ENCODE measurements at regions not wholly inside any gene's neighbourhood (a gene's known extent, or its start where the extent isn't known, plus 50 kb on each side); places are given as distances from the start of the nearest gene placed in this dataset.

DNA sequence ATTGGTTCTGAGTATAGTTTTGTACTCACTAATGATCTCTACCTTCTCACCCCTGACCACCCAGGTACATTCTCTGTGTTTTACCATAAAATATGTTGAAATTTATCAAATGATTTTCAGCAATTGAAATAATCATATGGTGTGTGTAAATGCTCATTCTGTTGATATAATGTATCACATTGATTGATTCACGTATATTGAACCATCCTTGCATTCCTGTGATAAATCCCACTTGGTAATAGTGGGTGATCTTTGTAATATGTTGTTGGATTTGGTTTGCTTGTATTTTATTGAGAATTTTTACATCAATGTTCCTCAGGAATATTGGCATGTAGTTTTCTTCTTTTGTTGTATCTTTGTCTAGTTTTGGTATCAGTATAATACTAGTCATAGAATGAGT lies 1497.6 kb downstream of the OTOL1 start:
- ChIA-PET POLR2A (no interaction called here), CTCF (no interaction called here)
- no peak overlapping the region for H3K4me3 ChIP-seq (ENCODE audit: low read depth, low read length)
- DNase-seq (ENCODE audit: low read depth) = no peak
- H3K36me3 ChIP-seq (ENCODE audit: control insufficient read depth, insufficient read depth, low read length) = no peaks in the 10 kb centered on the region
- TF ChIP-seq, protein P1, sequence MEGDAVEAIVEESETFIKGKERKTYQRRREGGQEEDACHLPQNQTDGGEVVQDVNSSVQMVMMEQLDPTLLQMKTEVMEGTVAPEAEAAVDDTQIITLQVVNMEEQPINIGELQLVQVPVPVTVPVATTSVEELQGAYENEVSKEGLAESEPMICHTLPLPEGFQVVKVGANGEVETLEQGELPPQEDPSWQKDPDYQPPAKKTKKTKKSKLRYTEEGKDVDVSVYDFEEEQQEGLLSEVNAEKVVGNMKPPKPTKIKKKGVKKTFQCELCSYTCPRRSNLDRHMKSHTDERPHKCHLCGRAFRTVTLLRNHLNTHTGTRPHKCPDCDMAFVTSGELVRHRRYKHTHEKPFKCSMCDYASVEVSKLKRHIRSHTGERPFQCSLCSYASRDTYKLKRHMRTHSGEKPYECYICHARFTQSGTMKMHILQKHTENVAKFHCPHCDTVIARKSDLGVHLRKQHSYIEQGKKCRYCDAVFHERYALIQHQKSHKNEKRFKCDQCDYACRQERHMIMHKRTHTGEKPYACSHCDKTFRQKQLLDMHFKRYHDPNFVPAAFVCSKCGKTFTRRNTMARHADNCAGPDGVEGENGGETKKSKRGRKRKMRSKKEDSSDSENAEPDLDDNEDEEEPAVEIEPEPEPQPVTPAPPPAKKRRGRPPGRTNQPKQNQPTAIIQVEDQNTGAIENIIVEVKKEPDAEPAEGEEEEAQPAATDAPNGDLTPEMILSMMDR (IDR thresholded peaks at IDR 0.05; ENCODE audit: insufficient read depth, low read depth, low read length) = no peak
- no peaks in the 10 kb centered on the region for H3K27me3 ChIP-seq (ENCODE audit: control insufficient read depth, insufficient read depth, low read length)

DNA sequence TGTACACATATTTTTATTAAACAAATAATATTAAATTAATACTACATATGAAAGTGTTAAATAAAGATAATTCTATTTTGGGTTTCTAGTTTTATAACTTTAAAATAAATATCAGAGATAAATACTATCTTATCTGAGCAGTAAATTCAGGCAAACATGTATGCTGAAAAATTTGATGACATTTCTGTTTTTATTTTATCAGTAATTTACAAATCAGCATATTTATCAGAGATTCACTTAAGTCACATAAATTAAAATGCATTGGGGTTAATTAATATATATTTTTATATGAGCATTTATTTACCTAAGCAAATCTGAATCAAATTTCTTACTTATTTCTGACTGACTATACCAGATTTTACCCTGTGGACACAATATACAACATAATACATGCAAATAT lies 1499.8 kb downstream of the OTOL1 start:
- Histone ChIP-seq H3K4me3 (ENCODE audit: low read depth, low read length) (no peak overlapping the region), H3K27me3 (ENCODE audit: control insufficient read depth, insufficient read depth, low read length) (no peaks in the 10 kb centered on the region), H3K36me3 (ENCODE audit: control insufficient read depth, insufficient read depth, low read length) (no peaks in the 10 kb centered on the region)
- ChIA-PET POLR2A (no interaction called here), CTCF (no interaction called here)
- no peak for DNase-seq (ENCODE audit: low read depth)
- TF ChIP-seq, protein P1 (IDR thresholded peaks at IDR 0.05; ENCODE audit: insufficient read depth, low read depth, low read length) = no peak

DNA sequence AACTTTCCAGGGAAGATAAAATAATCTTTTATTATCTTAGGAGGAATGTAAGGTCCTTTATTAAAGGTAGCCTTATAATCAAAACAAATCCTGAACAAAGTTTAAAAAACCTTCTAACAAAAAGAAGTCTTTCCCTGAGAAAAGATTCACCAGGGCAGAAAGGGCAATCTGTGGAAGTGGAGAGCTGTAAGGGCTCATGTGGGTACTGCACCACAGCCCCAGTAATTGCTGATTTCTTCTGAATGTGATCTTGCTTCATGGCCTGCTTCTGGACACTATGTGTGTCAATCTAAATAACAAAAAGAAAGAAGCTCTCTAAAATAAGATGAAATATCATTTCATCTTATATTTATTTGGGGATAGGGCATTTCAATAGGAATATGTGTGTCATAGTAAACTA lies 1501.6 kb downstream of the OTOL1 start:
- DNase-seq (ENCODE audit: low read depth) = no peak
- H3K36me3 ChIP-seq (ENCODE audit: control insufficient read depth, insufficient read depth, low read length) = no peaks in the 10 kb centered on the region
- TF ChIP-seq, protein P1 (IDR thresholded peaks at IDR 0.05; ENCODE audit: insufficient read depth, low read depth, low read length) = no peak
- ChIA-PET POLR2A (no interaction called here), CTCF (interaction anchor here (1.6 kb wide), 1 partner anchor 10 kb away, joined by 7 read pairs; no protein-coding TSS in a partner anchor)
- H3K27me3 ChIP-seq (ENCODE audit: control insufficient read depth, insufficient read depth, low read length) = no peaks in the 10 kb centered on the region
- no peak overlapping the region for H3K4me3 ChIP-seq (ENCODE audit: low read depth, low read length)

DNA sequence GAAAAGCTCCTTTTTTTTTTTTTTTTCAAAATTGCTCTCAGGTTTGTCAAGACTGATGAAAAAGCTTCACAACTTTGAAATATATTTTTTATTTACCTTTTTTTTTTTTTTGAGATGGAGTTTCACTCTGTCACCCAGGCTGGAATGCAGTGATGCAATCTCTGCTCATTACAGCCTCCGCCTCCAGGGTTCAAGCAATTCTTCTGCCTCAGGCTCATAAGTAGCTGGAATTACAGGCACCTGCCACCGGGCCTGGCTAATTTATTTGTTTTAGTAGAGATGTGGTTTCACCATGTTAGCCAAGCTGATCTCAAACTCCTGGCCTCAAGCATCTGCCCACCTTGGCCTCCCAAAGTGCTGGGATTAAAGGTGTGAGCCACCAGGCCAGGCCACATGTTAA lies 1515.0 kb downstream of the OTOL1 start:
- Histone ChIP-seq H3K27me3 (ENCODE audit: control insufficient read depth, insufficient read depth, low read length) (no peaks in the 10 kb centered on the region), H3K36me3 (ENCODE audit: control insufficient read depth, insufficient read depth, low read length) (no peaks in the 10 kb centered on the region), H3K4me3 (ENCODE audit: low read depth, low read length) (no peak overlapping the region)
- ChIA-PET POLR2A (no interaction called here), CTCF (interaction anchor here (0.6 kb wide), 1 partner anchor 42 kb away, joined by 3 read pairs; no protein-coding TSS in a partner anchor)
- TF ChIP-seq, protein P1 (IDR thresholded peaks at IDR 0.05; ENCODE audit: insufficient read depth, low read depth, low read length) = no peak
- no peak for DNase-seq (ENCODE audit: low read depth)

DNA sequence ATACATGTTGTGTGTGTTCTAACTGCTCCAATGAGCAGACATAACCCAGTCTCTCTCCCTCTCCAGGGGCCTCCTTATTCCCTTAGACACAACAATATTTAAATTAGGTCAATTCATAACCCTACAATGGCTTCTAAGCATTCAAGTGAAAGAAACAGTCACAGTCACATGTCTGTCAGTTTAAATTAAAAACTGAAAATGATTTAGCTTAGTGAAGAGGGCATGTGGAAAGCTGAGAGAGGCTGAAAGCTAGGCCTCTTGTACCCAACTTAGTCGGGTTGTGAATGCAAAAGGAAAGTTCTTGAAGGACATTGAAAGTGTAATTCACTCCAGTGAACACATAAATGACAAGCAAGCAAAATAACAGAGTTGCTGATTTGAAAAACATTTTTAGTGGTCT lies 1519.6 kb downstream of the OTOL1 start:
- ChIA-PET CTCF (no interaction called here), POLR2A (no interaction called here)
- H3K36me3 ChIP-seq (ENCODE audit: control insufficient read depth, insufficient read depth, low read length) = no peaks in the 10 kb centered on the region
- no peak for DNase-seq (ENCODE audit: low read depth)
- no peak overlapping the region for H3K4me3 ChIP-seq (ENCODE audit: low read depth, low read length)
- TF ChIP-seq, protein P1 (IDR thresholded peaks at IDR 0.05; ENCODE audit: insufficient read depth, low read depth, low read length) = no peak
- H3K27me3 ChIP-seq (ENCODE audit: control insufficient read depth, insufficient read depth, low read length) = no peaks in the 10 kb centered on the region
